ENCODE measurements at regions not wholly inside any gene's neighbourhood (a gene's known extent, or its start where the extent isn't known, plus 50 kb on each side); places are given as distances from the start of the nearest gene placed in this dataset.

GRCh38 chr2:153196378-153197058 lies 282.0 kb downstream of the RPRM start:
- Histone ChIP-seq H3K36me3 (ENCODE audit: insufficient read depth, low read length) (no peaks in the 10 kb centered on the region), H3K4me1 (ENCODE audit: insufficient read depth, low read length) (no peaks in the 10 kb centered on the region), H3K9me3 (ENCODE audit: insufficient read depth, low read depth, low read length) (no peaks in the 10 kb centered on the region), H3K27ac (ENCODE audit: low read depth, low read length) (no peak overlapping the region), H3K4me3 (ENCODE audit: low read length) (no peak overlapping the region), H3K9ac (ENCODE audit: low read depth, low read length) (no peak overlapping the region), H3K27me3 (ENCODE audit: insufficient read depth, low read length) (no peaks in the 10 kb centered on the region)
- WGBS, result 88% methylated on average over 8 of the region's 8 CpGs

DNA sequence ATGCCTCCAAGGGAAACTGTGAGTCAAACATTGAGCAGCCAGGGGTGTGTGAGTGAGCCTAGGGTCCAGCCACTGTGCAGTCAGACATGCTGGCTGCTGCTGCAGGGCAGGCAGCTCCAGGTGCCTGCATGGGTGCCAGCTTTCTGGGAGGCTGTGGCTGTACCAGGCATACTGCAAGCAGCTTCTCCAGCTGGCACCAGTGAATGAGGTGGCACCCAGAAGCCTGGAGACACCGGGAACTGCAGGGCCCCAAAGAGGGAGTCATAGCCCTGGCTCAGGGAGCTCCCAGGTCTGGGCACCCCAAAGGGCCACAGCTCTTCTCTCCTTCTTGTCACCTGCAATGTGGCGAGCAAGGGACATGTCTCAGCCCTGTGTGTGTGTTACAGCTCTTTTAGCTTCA lies 283.2 kb downstream of the RPRM start:
- Histone ChIP-seq H3K9ac (ENCODE audit: low read depth, low read length) (no peak overlapping the region), H3K9me3 (ENCODE audit: insufficient read depth, low read depth, low read length) (no peaks in the 10 kb centered on the region), H3K27me3 (ENCODE audit: insufficient read depth, low read length) (no peaks in the 10 kb centered on the region), H3K4me3 (ENCODE audit: low read length) (no peak overlapping the region), H3K36me3 (ENCODE audit: insufficient read depth, low read length) (no peaks in the 10 kb centered on the region), H3K27ac (ENCODE audit: low read depth, low read length) (no peak overlapping the region), H3K4me1 (ENCODE audit: insufficient read depth, low read length) (no peaks in the 10 kb centered on the region)
- 88% methylated on average over 2 of the region's 2 CpGs for WGBS

GRCh38 chr2:153189091-153189888 lies 289.3 kb downstream of the RPRM start:
- 94% methylated on average over 3 of the region's 3 CpGs for WGBS
- H3K36me3 ChIP-seq (ENCODE audit: insufficient read depth, low read length), result no peaks in the 10 kb centered on the region

DNA sequence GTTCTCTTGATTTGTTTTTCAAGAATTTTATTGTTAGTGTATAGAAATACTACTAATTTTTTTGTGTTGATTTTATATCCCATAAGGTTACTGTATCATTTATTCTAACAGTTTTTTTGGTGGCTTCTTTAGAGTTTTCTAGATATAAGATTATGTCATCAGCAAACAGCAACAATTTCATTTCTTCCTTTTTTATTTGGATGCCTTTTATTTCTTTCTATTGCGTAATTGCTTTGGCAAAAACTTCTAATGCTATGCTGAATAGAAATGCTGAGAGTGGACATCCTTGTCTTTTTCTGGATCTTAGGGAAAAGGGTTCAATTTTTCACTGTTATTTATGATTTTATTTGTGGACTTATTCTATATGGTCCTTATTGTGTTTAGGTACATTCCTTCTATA lies 298.8 kb downstream of the RPRM start:
- Histone ChIP-seq H3K4me1 (ENCODE audit: insufficient read depth, low read length) (no peaks in the 10 kb centered on the region), H3K27me3 (ENCODE audit: insufficient read depth, low read length) (no peaks in the 10 kb centered on the region), H3K36me3 (ENCODE audit: insufficient read depth, low read length) (no peaks in the 10 kb centered on the region), H3K27ac (ENCODE audit: low read depth, low read length) (no peak overlapping the region), H3K9ac (ENCODE audit: low read depth, low read length) (no peak overlapping the region), H3K9me3 (ENCODE audit: insufficient read depth, low read depth, low read length) (no peaks in the 10 kb centered on the region), H3K4me3 (ENCODE audit: low read length) (no peak overlapping the region)
- WGBS, result 100% methylated on average over 1 of the region's 1 CpG

More at GRCh38 chr2:153189091-153189888, 289.3 kb downstream of the RPRM start:
- no peak overlapping the region for H3K27ac ChIP-seq (ENCODE audit: low read depth, low read length)
- no peaks in the 10 kb centered on the region for H3K4me1 ChIP-seq (ENCODE audit: insufficient read depth, low read length)
- H3K27me3 ChIP-seq (ENCODE audit: insufficient read depth, low read length), result no peaks in the 10 kb centered on the region
- H3K9ac ChIP-seq (ENCODE audit: low read depth, low read length), result no peak overlapping the region
- no peaks in the 10 kb centered on the region for H3K9me3 ChIP-seq (ENCODE audit: insufficient read depth, low read depth, low read length)
- H3K4me3 ChIP-seq (ENCODE audit: low read length), result no peak overlapping the region

- H3K36me3 ChIP-seq (ENCODE audit: insufficient read depth, low read length), result no peaks in the 10 kb centered on the region
- H3K4me1 ChIP-seq (ENCODE audit: insufficient read depth, low read length), result no peaks in the 10 kb centered on the region
- no peak overlapping the region for H3K4me3 ChIP-seq (ENCODE audit: low read length)
- H3K27ac ChIP-seq (ENCODE audit: low read depth, low read length), result no peak overlapping the region
- no peak overlapping the region for H3K9ac ChIP-seq (ENCODE audit: low read depth, low read length)
- H3K9me3 ChIP-seq (ENCODE audit: insufficient read depth, low read depth, low read length), result no peaks in the 10 kb centered on the region
- H3K27me3 ChIP-seq (ENCODE audit: insufficient read depth, low read length), result no peaks in the 10 kb centered on the region
Observed at GRCh38 chr2:153169609-153170008, 309.0 kb downstream of the RPRM start.

GRCh38 chr2:153165021-153165420 lies 313.5 kb downstream of the RPRM start:
- H3K9me3 ChIP-seq (ENCODE audit: insufficient read depth, low read depth, low read length), result no peaks in the 10 kb centered on the region
- H3K27me3 ChIP-seq (ENCODE audit: insufficient read depth, low read length), result no peaks in the 10 kb centered on the region
- no peak overlapping the region for H3K4me3 ChIP-seq (ENCODE audit: low read length)
- H3K4me1 ChIP-seq (ENCODE audit: insufficient read depth, low read length), result no peaks in the 10 kb centered on the region
- no peak overlapping the region for H3K9ac ChIP-seq (ENCODE audit: low read depth, low read length)
- no peak overlapping the region for H3K27ac ChIP-seq (ENCODE audit: low read depth, low read length)
- H3K36me3 ChIP-seq (ENCODE audit: insufficient read depth, low read length), result no peaks in the 10 kb centered on the region

DNA sequence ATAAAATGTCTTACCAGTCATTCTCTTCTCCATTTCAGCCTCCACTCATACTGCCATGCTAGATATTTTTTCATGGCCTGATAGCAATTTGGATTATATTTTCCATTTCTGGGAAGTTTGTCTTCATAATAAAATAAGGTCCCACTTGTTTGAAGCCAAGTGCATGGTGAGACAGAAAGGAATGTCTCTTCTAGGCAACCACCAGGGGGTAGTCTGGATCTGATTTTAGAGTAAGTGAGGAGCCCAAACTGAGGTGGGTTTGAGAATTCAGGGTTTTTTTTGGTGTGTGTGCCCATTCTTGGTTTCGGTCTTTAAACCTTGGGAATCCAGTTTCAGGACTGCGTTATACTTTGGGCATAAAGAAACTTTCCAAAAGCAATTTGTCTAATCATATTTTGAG lies 315.5 kb downstream of the RPRM start:
- Histone ChIP-seq H3K27ac (ENCODE audit: low read depth, low read length) (no peak overlapping the region), H3K4me1 (ENCODE audit: insufficient read depth, low read length) (no peaks in the 10 kb centered on the region), H3K9ac (ENCODE audit: low read depth, low read length) (no peak overlapping the region), H3K9me3 (ENCODE audit: insufficient read depth, low read depth, low read length) (no peaks in the 10 kb centered on the region), H3K4me3 (ENCODE audit: low read length) (no peak overlapping the region), H3K36me3 (ENCODE audit: insufficient read depth, low read length) (no peaks in the 10 kb centered on the region), H3K27me3 (ENCODE audit: insufficient read depth, low read length) (no peaks in the 10 kb centered on the region)
- 77% methylated on average over 2 of the region's 2 CpGs for WGBS

DNA sequence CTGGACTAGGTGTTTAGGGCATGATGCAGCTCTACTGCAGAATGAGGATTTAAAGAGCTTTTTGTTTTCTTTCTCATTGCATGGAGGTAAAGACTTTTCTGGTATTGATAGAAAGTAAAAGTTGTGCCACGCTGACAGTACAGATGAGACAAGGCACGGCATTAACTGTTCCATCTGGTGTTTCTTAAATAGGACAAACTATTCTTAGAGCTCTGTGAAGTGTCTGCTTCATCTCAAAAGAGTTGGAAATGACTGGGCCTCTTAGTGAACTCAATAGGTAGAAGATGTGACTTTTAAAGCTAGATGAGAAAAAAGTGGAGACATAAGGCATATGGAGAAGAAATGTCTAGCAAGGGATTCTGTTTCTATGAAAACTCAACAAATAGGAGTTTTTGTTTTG lies 321.8 kb downstream of the RPRM start:
- Histone ChIP-seq H3K4me1 (ENCODE audit: insufficient read depth, low read length) (no peaks in the 10 kb centered on the region), H3K36me3 (ENCODE audit: insufficient read depth, low read length) (no peaks in the 10 kb centered on the region), H3K9me3 (ENCODE audit: insufficient read depth, low read depth, low read length) (no peaks in the 10 kb centered on the region), H3K9ac (ENCODE audit: low read depth, low read length) (no peak overlapping the region), H3K27ac (ENCODE audit: low read depth, low read length) (no peak overlapping the region), H3K4me3 (ENCODE audit: low read length) (no peak overlapping the region), H3K27me3 (ENCODE audit: insufficient read depth, low read length) (no peaks in the 10 kb centered on the region)
- WGBS, result 97% methylated on average over 2 of the region's 2 CpGs

DNA sequence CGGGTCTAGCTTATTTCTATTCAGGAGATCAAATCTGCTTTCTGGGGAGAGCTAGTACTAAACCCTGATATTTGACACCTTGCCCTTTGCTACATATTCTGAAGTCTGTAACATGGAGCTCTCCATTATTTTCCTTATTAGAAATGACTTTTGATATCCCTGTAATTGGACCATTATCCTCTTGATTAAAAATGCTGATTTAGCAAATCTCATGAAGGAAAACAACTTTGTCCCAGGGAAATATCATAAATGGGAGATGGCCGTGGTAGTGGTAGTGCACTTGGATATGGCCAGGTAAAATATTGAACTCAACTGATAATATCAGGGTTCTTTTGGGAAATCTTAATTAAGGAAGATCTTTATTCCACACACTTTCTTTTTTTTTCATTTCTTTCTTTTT lies 326.5 kb downstream of the RPRM start:
- 93% methylated on average over 2 of the region's 2 CpGs for WGBS
- no peak overlapping the region for H3K4me3 ChIP-seq (ENCODE audit: low read length)
- no peaks in the 10 kb centered on the region for H3K9me3 ChIP-seq (ENCODE audit: insufficient read depth, low read depth, low read length)
- no peak overlapping the region for H3K9ac ChIP-seq (ENCODE audit: low read depth, low read length)
- H3K27me3 ChIP-seq (ENCODE audit: insufficient read depth, low read length), result no peaks in the 10 kb centered on the region
- H3K27ac ChIP-seq (ENCODE audit: low read depth, low read length), result no peak overlapping the region
- H3K4me1 ChIP-seq (ENCODE audit: insufficient read depth, low read length), result no peaks in the 10 kb centered on the region
- no peaks in the 10 kb centered on the region for H3K36me3 ChIP-seq (ENCODE audit: insufficient read depth, low read length)

GRCh38 chr2:153145470-153145978 lies 333.0 kb downstream of the RPRM start:
- Histone ChIP-seq H3K9ac (ENCODE audit: low read depth, low read length) (no peak overlapping the region), H3K4me1 (ENCODE audit: insufficient read depth, low read length) (peaks cover under 1% of the 10 kb centered on the region; the same call in 1 of the 2 replicates), H3K27me3 (ENCODE audit: insufficient read depth, low read length) (no peaks in the 10 kb centered on the region), H3K27ac (ENCODE audit: low read depth, low read length) (no peak overlapping the region), H3K36me3 (ENCODE audit: insufficient read depth, low read length) (no peaks in the 10 kb centered on the region), H3K4me3 (ENCODE audit: low read length) (no peak overlapping the region), H3K9me3 (ENCODE audit: insufficient read depth, low read depth, low read length) (no peaks in the 10 kb centered on the region)
- WGBS, result 89% methylated on average over 1 of the region's 1 CpG

- no peak overlapping the region for H3K9ac ChIP-seq (ENCODE audit: low read depth, low read length)
- no peaks in the 10 kb centered on the region for H3K36me3 ChIP-seq (ENCODE audit: insufficient read depth, low read length)
- H3K4me3 ChIP-seq (ENCODE audit: low read length), result no peak overlapping the region
- no peaks in the 10 kb centered on the region for H3K27me3 ChIP-seq (ENCODE audit: insufficient read depth, low read length)
- WGBS, result 91% methylated on average over 2 of the region's 2 CpGs
- H3K9me3 ChIP-seq (ENCODE audit: insufficient read depth, low read depth, low read length), result no peaks in the 10 kb centered on the region
- H3K4me1 ChIP-seq (ENCODE audit: insufficient read depth, low read length), result peaks cover 5% of the 10 kb centered on the region; the same call in 1 of the 2 replicates
- H3K27ac ChIP-seq (ENCODE audit: low read depth, low read length), result no peak overlapping the region
Observed at GRCh38 chr2:153143540-153143939, 335.0 kb downstream of the RPRM start.

Measured in HUES64 (cell line).